ENCODE measurements at regions not wholly inside any gene's neighbourhood (a gene's known extent, or its start where the extent isn't known, plus 50 kb on each side); places are given as distances from the start of the nearest gene placed in this dataset.

- Mint-ChIP-seq H3K9me3 (peaks cover 9% of the 10 kb centered on the region; the same call in 1 of the 3 replicates), H3K36me3 (ENCODE audit: low read depth) (peaks cover 15% of the 10 kb centered on the region; the same call in 2 of the 3 replicates)
- no peak for ATAC-seq
Observed at GRCh38 chr4:115944146-115944905, 830.9 kb upstream of the NDST4 start.

More at GRCh38 chr4:115944146-115944905, 830.9 kb upstream of the NDST4 start:
- H3K9me2 ChIP-seq (ENCODE audit: insufficient read depth) = no peaks in the 10 kb centered on the region
- Mint-ChIP-seq H3K27ac (no peak overlapping the region), H3K4me1 (peaks cover 6% of the 10 kb centered on the region; the same call in 2 of the 3 replicates), H3K4me3 (no peak overlapping the region), H3K27me3 (ENCODE audit: insufficient read depth, low read depth, poor library complexity) (peaks cover 2% of the 10 kb centered on the region)
- H3K27me3 ChIP-seq (ENCODE audit: insufficient read depth) = no peaks in the 10 kb centered on the region
- no peaks in the 10 kb centered on the region for H3K36me3 ChIP-seq (ENCODE audit: insufficient read depth)
- no peak overlapping the region for H3K27ac ChIP-seq (ENCODE audit: low read depth)
- no peaks in the 10 kb centered on the region for H3K79me2 ChIP-seq (replicated peaks; ENCODE audit: insufficient read depth)
- H4K20me1 ChIP-seq (replicated peaks; ENCODE audit: insufficient read depth) = no peaks in the 10 kb centered on the region
- H3K4me1 ChIP-seq (ENCODE audit: insufficient read depth) = peaks cover 10% of the 10 kb centered on the region; the same call in 1 of the 2 replicates
- no peak for DNase-seq (ENCODE audit: low spot score)
- H3K4me3 ChIP-seq = no peak overlapping the region
- no peak overlapping the region for H3K4me2 ChIP-seq
- no peak overlapping the region for H2AFZ ChIP-seq
- TF ChIP-seq REST (IDR thresholded peaks at IDR 0.05; ENCODE audit: unreplicated experiment) (no peak), JUNB (IDR thresholded peaks at IDR 0.05; ENCODE audit: unreplicated experiment) (no peak), EZH2phosphoT487 (IDR thresholded peaks at IDR 0.05; ENCODE audit: unreplicated experiment) (no peak), CREB1 (CRISPR knock-in tag; IDR thresholded peaks at IDR 0.05; ENCODE audit: low read depth) (no peak), ZNF462 (CRISPR knock-in tag; IDR thresholded peaks at IDR 0.05) (no peak), EZH2 (IDR thresholded peaks at IDR 0.05; ENCODE audit: low read depth, unreplicated experiment) (no peak), CTCF (conservative IDR thresholded peaks at IDR 0.05; ENCODE audit: low read depth in 2 of 2) (no peak), NANOG (IDR thresholded peaks at IDR 0.05; ENCODE audit: borderline replicate concordance) (no peak), POLR2AphosphoS5 (IDR thresholded peaks at IDR 0.05; ENCODE audit: low read depth) (no peak), STAT1 (IDR thresholded peaks at IDR 0.05; ENCODE audit: unreplicated experiment) (no peak), ZNF331 (CRISPR knock-in tag; IDR thresholded peaks at IDR 0.05; ENCODE audit: low read depth) (no peak), ZNF114 (CRISPR knock-in tag; IDR thresholded peaks at IDR 0.05) (no peak), ETS1 (IDR thresholded peaks at IDR 0.05) (no peak)
- H3F3A ChIP-seq (replicated peaks; ENCODE audit: low read depth) = no peaks in the 10 kb centered on the region

Measured in GM23338 (cell line).